HG03097 (cell line): ENCODE measurements at regions not wholly inside any gene's neighbourhood (a gene's known extent, or its start where the extent isn't known, plus 50 kb on each side); places are given as distances from the start of the nearest gene placed in this dataset.

ENCODE experiments used
- ATAC-seq: cut with Tn5 transposase; IDR thresholded peaks from one replicate; pipeline ENCODE4 v1.9.1; 2021; ENCODE audit not compliant: unreplicated experiment, low FRiP score

- ATAC-seq = no peak
Observed at GRCh38 chr7:88361357-88361756, 54.7 kb upstream of the STEAP4 start.

GRCh38 chr7:88358881-88359280 is 52.2 kb upstream of the STEAP4 start:
- no peak for ATAC-seq

- ATAC-seq = no peak
Observed at GRCh38 chr7:88358526-88358838, 51.8 kb upstream of the STEAP4 start.

- peak; percentile 84 for ATAC-seq
Observed at GRCh38 chr7:88357781-88358525, 51.3 kb upstream of the STEAP4 start.

- ATAC-seq = no peak
Observed at GRCh38 chr7:88357294-88357693, 50.6 kb upstream of the STEAP4 start.
